Progenitor cell of endocrine pancreas (in vitro differentiated cells): ENCODE measurements at regions not wholly inside any gene's neighbourhood (a gene's known extent, or its start where the extent isn't known, plus 50 kb on each side); places are given as distances from the start of the nearest gene placed in this dataset.

ENCODE experiments used
- DNase-seq: peaks from one replicate; pipeline ENCODE4 v3.0.0; 2021; ENCODE audit warnings: low spot score; ENCODE audit not compliant: unreplicated experiment
- H3K27ac Mint-ChIP-seq: 2 replicates; pipeline ENCODE4 v1.8.0; 2021; ENCODE audit warnings: mild to moderate bottlenecking, moderate library complexity, mixed read lengths
- H3K27me3 Mint-ChIP-seq: 2 replicates; pipeline ENCODE4 v1.8.0; 2021; ENCODE audit warnings: mixed read lengths
- H3K36me3 Mint-ChIP-seq: 2 replicates; pipeline ENCODE4 v1.8.0; 2022; ENCODE audit warnings: mixed read lengths; ENCODE audit not compliant: insufficient read depth
- H3K4me1 Mint-ChIP-seq: 2 replicates; pipeline ENCODE4 v1.8.0; 2021; ENCODE audit warnings: low read depth, mixed read lengths
- H3K4me3 Mint-ChIP-seq: 2 replicates; pipeline ENCODE4 v1.8.0; 2021; ENCODE audit warnings: low read depth, mild to moderate bottlenecking, moderate library complexity, mixed read lengths
- H3K9me3 Mint-ChIP-seq: 2 replicates; pipeline ENCODE4 v1.8.0; 2021; ENCODE audit warnings: low read depth, mixed read lengths
- CTCF ChIP-seq: fragments of 200-600 bp; sonication (generic); IDR thresholded peaks from one replicate; pipeline ENCODE4 v1.5.0; 2021; ENCODE audit warnings: antibody characterized with exemption, mild to moderate bottlenecking; ENCODE audit not compliant: unreplicated experiment

DNA sequence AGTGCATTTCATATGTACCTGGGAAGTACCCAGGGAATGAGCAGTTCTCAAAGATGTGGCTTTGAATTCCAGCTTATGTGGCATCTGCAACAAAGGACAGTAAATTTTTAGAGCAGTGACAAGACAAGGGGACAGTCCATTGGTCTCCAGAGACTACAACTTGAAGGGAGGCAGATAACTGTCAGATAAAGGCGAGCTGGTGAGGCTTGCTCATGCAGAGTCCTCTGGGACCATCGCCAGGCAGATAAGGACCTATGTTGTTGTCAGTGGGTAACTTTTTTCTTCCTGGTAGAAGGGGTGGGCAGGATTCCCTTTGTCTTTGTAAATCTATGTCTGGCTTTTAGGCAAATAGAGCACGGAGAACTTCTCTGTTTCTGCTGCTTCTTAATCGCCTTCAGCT, 120.2 kb downstream of the ICE1 start:
- H3K4me3 Mint-ChIP-seq = no peak overlapping the region
- no peaks in the 10 kb centered on the region for H3K36me3 Mint-ChIP-seq
- TF ChIP-seq CTCF = no peak
- H3K27ac Mint-ChIP-seq = no peak overlapping the region
- DNase-seq = no peak
- peaks cover 3% of the 10 kb centered on the region for H3K27me3 Mint-ChIP-seq
- H3K9me3 Mint-ChIP-seq = peaks cover 3% of the 10 kb centered on the region
- peaks cover 3% of the 10 kb centered on the region for H3K4me1 Mint-ChIP-seq

DNA sequence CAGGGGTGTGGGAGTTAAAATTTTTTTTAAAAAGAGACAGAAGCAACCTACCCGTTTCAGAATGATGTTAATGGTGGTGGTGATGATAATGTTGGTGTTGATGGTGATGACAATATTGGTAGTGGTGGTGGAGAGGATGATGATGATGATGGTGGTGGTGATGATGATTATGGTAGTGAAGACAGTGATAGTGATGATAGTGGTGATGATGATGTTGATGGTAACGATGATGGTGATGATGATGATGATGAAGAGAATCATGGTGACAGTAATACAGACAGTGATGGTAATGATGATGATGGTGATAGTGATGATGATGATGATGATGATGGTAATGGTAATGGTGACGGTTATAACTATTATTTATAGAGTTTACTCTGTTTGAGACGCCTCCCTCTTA, 117.6 kb downstream of the ICE1 start:
- H3K36me3 Mint-ChIP-seq = no peaks in the 10 kb centered on the region
- peaks cover 3% of the 10 kb centered on the region for H3K4me1 Mint-ChIP-seq
- DNase-seq = no peak
- H3K27ac Mint-ChIP-seq = no peak overlapping the region
- no peak overlapping the region for H3K4me3 Mint-ChIP-seq
- no peak for TF ChIP-seq CTCF
- peaks cover 3% of the 10 kb centered on the region for H3K9me3 Mint-ChIP-seq
- peaks cover 13% of the 10 kb centered on the region for H3K27me3 Mint-ChIP-seq
